HG03469 (cell line): ENCODE measurements at regions not wholly inside any gene's neighbourhood (a gene's known extent, or its start where the extent isn't known, plus 50 kb on each side); places are given as distances from the start of the nearest gene placed in this dataset.
"Not testable (repeated sequence)": the region's sequence is repeated elsewhere in the genome, so short reads cannot be mapped to it uniquely, and the experiment has no call there.

Experiments used
- ATAC-seq: cut with Tn5 transposase; IDR thresholded peaks from one replicate; pipeline ENCODE4 v1.9.1; 2021; ENCODE audit warnings: mild to moderate bottlenecking, moderate library complexity, moderate number of reproducible peaks; ENCODE audit not compliant: unreplicated experiment

- no peak for ATAC-seq
Measured at GRCh38 chr13:89401264-89401675, 1730.1 kb downstream of the SLITRK5 start.

- ATAC-seq: no peak
Measured at GRCh38 chr13:89402211-89402610, 1731.0 kb downstream of the SLITRK5 start.

- not testable (repeated sequence) for ATAC-seq
Measured at GRCh38 chr13:89406096-89406495, 1734.9 kb downstream of the SLITRK5 start.

GRCh38 chr13:89407357-89407756 is 1736.2 kb downstream of the SLITRK5 start:
- ATAC-seq: no peak

GRCh38 chr13:89432997-89433396 is 1761.8 kb downstream of the SLITRK5 start:
- ATAC-seq: no peak

GRCh38 chr13:89434624-89435023 is 1763.5 kb downstream of the SLITRK5 start:
- not testable (repeated sequence) for ATAC-seq

GRCh38 chr13:89454681-89455080 is 1783.5 kb downstream of the SLITRK5 start:
- ATAC-seq: no peak

- ATAC-seq: no peak
Measured at GRCh38 chr13:89455225-89455624, 1784.1 kb downstream of the SLITRK5 start.

GRCh38 chr13:89455741-89456140 is 1784.6 kb downstream of the SLITRK5 start:
- ATAC-seq: no peak

- no peak for ATAC-seq
Measured at GRCh38 chr13:89457977-89458376, 1786.8 kb downstream of the SLITRK5 start.

- ATAC-seq: no peak
Measured at GRCh38 chr13:89458456-89458855, 1787.3 kb downstream of the SLITRK5 start.

- not testable (repeated sequence) for ATAC-seq
Measured at GRCh38 chr13:89460895-89461294, 1789.7 kb downstream of the SLITRK5 start.

GRCh38 chr13:89465366-89465765 is 1794.2 kb downstream of the SLITRK5 start:
- ATAC-seq: no peak

GRCh38 chr13:89468081-89468480 is 1796.9 kb downstream of the SLITRK5 start:
- no peak for ATAC-seq

GRCh38 chr13:89470901-89471300 is 1799.7 kb downstream of the SLITRK5 start:
- ATAC-seq: no peak

GRCh38 chr13:89474432-89474831 is 1803.3 kb downstream of the SLITRK5 start:
- ATAC-seq: no peak

GRCh38 chr13:89486065-89486464 is 1814.9 kb downstream of the SLITRK5 start:
- no peak for ATAC-seq

- ATAC-seq: no peak
Measured at GRCh38 chr13:89486709-89487108, 1815.5 kb downstream of the SLITRK5 start.

- no peak for ATAC-seq
Measured at GRCh38 chr13:89490661-89491060, 1819.5 kb downstream of the SLITRK5 start.

GRCh38 chr13:89496478-89496877 is 1825.3 kb downstream of the SLITRK5 start:
- ATAC-seq: no peak

- no peak for ATAC-seq
Measured at GRCh38 chr13:89497658-89498057, 1826.5 kb downstream of the SLITRK5 start.

- no peak for ATAC-seq
Measured at GRCh38 chr13:89502286-89502685, 1831.1 kb downstream of the SLITRK5 start.

- no peak for ATAC-seq
Measured at GRCh38 chr13:89514534-89515312, 1832.8 kb upstream of the MIR17HG start.
